H9 (cell line): ENCODE measurements at regions not wholly inside any gene's neighbourhood (a gene's known extent, or its start where the extent isn't known, plus 50 kb on each side); places are given as distances from the start of the nearest gene placed in this dataset.
A peak's percentile ranks its signal among the peaks of the same experiment; 100 is the strongest.

Experiments used
- DNase-seq: peaks from one replicate; pipeline ENCODE4 v3.0.0-alpha.2; 2017
- H2AFZ ChIP-seq: one replicate; pipeline ENCODE4 v1.6.1; 2013; ENCODE audit warnings: mild to moderate bottlenecking, low read length, control low read depth, moderate library complexity
- H2AK5ac ChIP-seq: 2 replicates; pipeline ENCODE4 v1.6.1; 2013; ENCODE audit warnings: low read length, control low read depth, mixed read lengths; ENCODE audit not compliant: insufficient read length
- H2BK120ac ChIP-seq: one replicate; pipeline ENCODE4 v1.6.1; 2013; ENCODE audit warnings: low read depth, mild to moderate bottlenecking, low read length, control low read depth, inconsistent platforms; ENCODE audit not compliant: poor library complexity, severe bottlenecking
- H2BK12ac ChIP-seq: 2 replicates; pipeline ENCODE4 v1.6.1; 2013; ENCODE audit warnings: low read length, control low read depth, mixed read lengths, low read depth; ENCODE audit not compliant: insufficient read length
- H2BK15ac ChIP-seq: 2 replicates; pipeline ENCODE4 v1.6.1; 2013; ENCODE audit warnings: low read depth, low read length, control low read depth
- H2BK20ac ChIP-seq: one replicate; pipeline ENCODE4 v1.6.1; 2013; ENCODE audit warnings: low read depth, mild to moderate bottlenecking, low read length, control low read depth, inconsistent platforms; ENCODE audit not compliant: poor library complexity, severe bottlenecking
- H2BK5ac ChIP-seq: 2 replicates; pipeline ENCODE4 v1.6.1; 2013; ENCODE audit warnings: low read length, control low read depth, mixed read lengths; ENCODE audit not compliant: insufficient read length
- H3K14ac ChIP-seq: 2 replicates; pipeline ENCODE4 v1.6.1; 2013; ENCODE audit warnings: low read length, control low read depth; ENCODE audit not compliant: insufficient read depth
- H3K18ac ChIP-seq: 2 replicates; pipeline ENCODE4 v1.6.1; 2013; ENCODE audit warnings: low read depth, mild to moderate bottlenecking, mixed read lengths, low read length, control low read depth; ENCODE audit not compliant: insufficient read length
- H3K23ac ChIP-seq: 2 replicates; pipeline ENCODE4 v1.6.1; 2013; ENCODE audit warnings: low read length, control low read depth, mixed read lengths, low read depth; ENCODE audit not compliant: insufficient read length
- H3K23me2 ChIP-seq: 2 replicates; pipeline ENCODE4 v1.6.1; 2013; ENCODE audit warnings: low read depth, mild to moderate bottlenecking, mixed read lengths, low read length, control low read depth; ENCODE audit not compliant: insufficient read length, poor library complexity, severe bottlenecking
- H3K27ac ChIP-seq: 2 replicates; pipeline ENCODE4 v1.5.1; 2013; ENCODE audit warnings: low read length, control low read depth, mixed read lengths, low read depth; ENCODE audit not compliant: insufficient read length
- H3K27me3 ChIP-seq: 2 replicates; pipeline ENCODE4 v1.6.1; 2013; ENCODE audit warnings: low read length, control low read depth, inconsistent platforms; ENCODE audit not compliant: insufficient read depth
- H3K4ac ChIP-seq: 2 replicates; pipeline ENCODE4 v1.6.1; 2013; ENCODE audit warnings: low read depth, mild to moderate bottlenecking, control low read depth, inconsistent platforms, low read length, moderate library complexity
- H3K4me1 ChIP-seq: 2 replicates; pipeline ENCODE4 v1.6.1; 2013; ENCODE audit warnings: low read length, control low read depth, inconsistent platforms; ENCODE audit not compliant: insufficient read depth
- H3K4me2 ChIP-seq: 2 replicates; pipeline ENCODE4 v1.6.1; 2013; ENCODE audit warnings: low read length, control low read depth, mixed read lengths; ENCODE audit not compliant: insufficient read length, insufficient read depth
- H3K56ac ChIP-seq: 2 replicates; pipeline ENCODE4 v1.6.1; 2013; ENCODE audit warnings: low read depth, mild to moderate bottlenecking, mixed read lengths, low read length, control low read depth; ENCODE audit not compliant: insufficient read length
- H3K79me1 ChIP-seq: 2 replicates; pipeline ENCODE4 v1.6.1; 2013; ENCODE audit warnings: low read depth, mild to moderate bottlenecking, moderate library complexity, low read length, control low read depth, inconsistent platforms; ENCODE audit not compliant: insufficient read depth, poor library complexity, severe bottlenecking
- H3K79me2 ChIP-seq: 2 replicates; pipeline ENCODE4 v1.6.1; 2013; ENCODE audit warnings: low read length, control low read depth, inconsistent platforms; ENCODE audit not compliant: insufficient read depth
- H3K9ac ChIP-seq: 2 replicates; pipeline ENCODE4 v1.6.1; 2013; ENCODE audit warnings: low read length, control low read depth, mixed read lengths; ENCODE audit not compliant: insufficient read length; ENCODE audit errors: extremely low read depth
- H3K9me3 ChIP-seq: one replicate; pipeline ENCODE4 v1.6.1; 2013; ENCODE audit warnings: low read depth, low read length, inconsistent platforms; ENCODE audit not compliant: control insufficient read depth
- H3T11ph ChIP-seq: one replicate; pipeline ENCODE4 v1.6.1; 2013; ENCODE audit warnings: mild to moderate bottlenecking, low read length, control low read depth, inconsistent platforms
- H4K20me1 ChIP-seq: one replicate; pipeline ENCODE4 v1.6.1; 2013; ENCODE audit not compliant: control insufficient read depth, insufficient read length, insufficient read depth
- H4K5ac ChIP-seq: 2 replicates; pipeline ENCODE4 v1.6.1; 2013; ENCODE audit warnings: low read depth, mild to moderate bottlenecking, mixed read lengths, low read length, control low read depth; ENCODE audit not compliant: insufficient read length
- H4K8ac ChIP-seq: replicated peaks from 2 replicates; pipeline ENCODE4 v1.6.1; 2013; ENCODE audit warnings: low read length, control low read depth, mixed read lengths, low read depth; ENCODE audit not compliant: insufficient read length
- H4K91ac ChIP-seq: 2 replicates; pipeline ENCODE4 v1.6.1; 2013; ENCODE audit warnings: low read depth, mild to moderate bottlenecking, moderate library complexity, mixed read lengths, low read length, control low read depth; ENCODE audit not compliant: insufficient read length
- H3K27ac Mint-ChIP-seq, 3 experiments: 2 replicates in 2 of 3; 3 replicates in 1 of 3; pipeline ENCODE4 v1.8.0; 2020 to 2021; ENCODE audit warnings: mixed read lengths in 3 of 3, mild to moderate bottlenecking in 1 of 3, moderate library complexity in 1 of 3
- H3K27me3 Mint-ChIP-seq: 2 replicates; pipeline ENCODE4 v1.8.0; 2021; ENCODE audit warnings: low read depth, mild to moderate bottlenecking, moderate library complexity, mixed read lengths
- H3K36me3 Mint-ChIP-seq, 3 experiments: 2 replicates in 2 of 3; 3 replicates in 1 of 3; pipeline ENCODE4 v1.8.0; 2020 to 2021; ENCODE audit warnings: low read depth in 3 of 3, mixed read lengths in 3 of 3; ENCODE audit not compliant: insufficient read depth in 1 of 3
- H3K4me1 Mint-ChIP-seq, 2 experiments: 2 replicates each; pipeline ENCODE4 v1.8.0; 2020; ENCODE audit warnings: mixed read lengths in 2 of 2
- H3K4me3 Mint-ChIP-seq, 2 experiments: 2 replicates in 1 of 2; 3 replicates in 1 of 2; pipeline ENCODE4 v1.8.0; 2020 to 2021; ENCODE audit warnings: mild to moderate bottlenecking in 2 of 2, mixed read lengths in 2 of 2, moderate library complexity in 1 of 2
- H3K9me3 Mint-ChIP-seq, 2 experiments: 2 replicates in 1 of 2; 3 replicates in 1 of 2; pipeline ENCODE4 v1.8.0; 2020; ENCODE audit warnings: mild to moderate bottlenecking in 2 of 2, mixed read lengths in 2 of 2, moderate library complexity in 1 of 2
- CTCF ChIP-seq: fragments of 200-600 bp; sonication (generic); conservative IDR thresholded peaks from 3 replicates; pipeline ENCODE4 v1.8.0; 2021; ENCODE audit warnings: antibody characterized with exemption, mild to moderate bottlenecking
- WGBS: extraction: QIAGEN DNeasy Blood & Tissue Kit; methylation state at CpG from one replicate; pipeline ENCODE4 v1.1.7; 2013; ENCODE audit warnings: missing lambda C conversion rate, low lambda C conversion rate, mixed read lengths; ENCODE audit not compliant: insufficient read length; ENCODE audit errors: extremely low coverage; 5-methylcytosine and 5-hydroxymethylcytosine counted together

- no peak for DNase-seq
- Mint-ChIP-seq H3K4me3 (no peak overlapping the region), H3K4me1 (peaks cover 6 to 7% of the 10 kb centered on the region in 2 experiments; a peak in 2 of 4 replicates), H3K27ac (0 out of 7 replicates have a peak overlapping the region, but pooled peaks of 1 of the 3 experiments have one; percentile 53), H3K27me3 (peaks cover 19% of the 10 kb centered on the region), H3K36me3 (no peaks in the 10 kb centered on the region), H3K9me3 (no peaks in the 10 kb centered on the region; a peak in 1 of 5 replicates)
- Histone ChIP-seq H3K27ac (no peak overlapping the region), H2BK15ac (no peak overlapping the region), H3K4me2 (no peak overlapping the region), H2AK5ac (no peak overlapping the region), H4K8ac (no peak overlapping the region), H3K18ac (no peak overlapping the region), H2AFZ (no peak overlapping the region), H3K9me3 (no peaks in the 10 kb centered on the region), H3K23me2 (no peaks in the 10 kb centered on the region), H3K79me1 (no peaks in the 10 kb centered on the region), H3K23ac (no peak overlapping the region), H3K56ac (no peak overlapping the region), H2BK5ac (no peak overlapping the region), H4K20me1 (no peaks in the 10 kb centered on the region), H3T11ph (no peak overlapping the region), H3K4ac (no peak overlapping the region), H3K4me1 (no peaks in the 10 kb centered on the region), H4K91ac (no peak overlapping the region), H3K27me3 (no peaks in the 10 kb centered on the region), H3K9ac (no peak overlapping the region), H2BK120ac (no peak overlapping the region), H4K5ac (no peak overlapping the region), H3K79me2 (no peaks in the 10 kb centered on the region), H2BK20ac (no peak overlapping the region), H2BK12ac (no peak overlapping the region), H3K14ac (no peak overlapping the region)
- no CpG with 5 or more reads among the region's 5 CpGs for WGBS
- TF ChIP-seq CTCF, result no peak
Observed at GRCh38 chr10:78386509-78386908, 352.8 kb downstream of the RPS24 start.
